HG02970 (cell line): ENCODE measurements at regions not wholly inside any gene's neighbourhood (a gene's known extent, or its start where the extent isn't known, plus 50 kb on each side); places are given as distances from the start of the nearest gene placed in this dataset.

Experiments
- ATAC-seq: cut with Tn5 transposase; IDR thresholded peaks from one replicate; pipeline ENCODE4 v1.9.1; 2021; ENCODE audit warnings: mild to moderate bottlenecking, moderate library complexity, moderate number of reproducible peaks; ENCODE audit not compliant: unreplicated experiment, low FRiP score

DNA sequence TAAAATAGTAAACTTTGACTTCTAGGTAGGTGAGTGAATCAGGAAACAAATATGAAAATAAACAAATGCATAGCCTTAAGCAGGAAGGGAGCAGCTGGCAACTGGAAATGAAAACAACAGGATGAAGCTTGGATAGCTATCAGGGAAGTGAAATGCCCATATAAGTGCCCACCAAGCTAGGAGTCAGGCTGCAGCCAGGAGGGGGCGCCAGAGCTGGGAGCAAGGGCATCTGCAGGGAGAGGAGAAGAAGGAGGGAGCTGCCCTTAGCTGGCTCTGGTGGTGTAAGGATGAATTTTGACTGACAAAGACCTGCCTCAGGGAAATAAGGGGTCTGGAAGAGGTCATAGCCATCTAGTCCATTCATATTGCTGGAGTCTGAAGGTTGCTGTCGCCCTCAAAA is 298.3 kb downstream of the TDRD15 start:
- no peak for ATAC-seq

DNA sequence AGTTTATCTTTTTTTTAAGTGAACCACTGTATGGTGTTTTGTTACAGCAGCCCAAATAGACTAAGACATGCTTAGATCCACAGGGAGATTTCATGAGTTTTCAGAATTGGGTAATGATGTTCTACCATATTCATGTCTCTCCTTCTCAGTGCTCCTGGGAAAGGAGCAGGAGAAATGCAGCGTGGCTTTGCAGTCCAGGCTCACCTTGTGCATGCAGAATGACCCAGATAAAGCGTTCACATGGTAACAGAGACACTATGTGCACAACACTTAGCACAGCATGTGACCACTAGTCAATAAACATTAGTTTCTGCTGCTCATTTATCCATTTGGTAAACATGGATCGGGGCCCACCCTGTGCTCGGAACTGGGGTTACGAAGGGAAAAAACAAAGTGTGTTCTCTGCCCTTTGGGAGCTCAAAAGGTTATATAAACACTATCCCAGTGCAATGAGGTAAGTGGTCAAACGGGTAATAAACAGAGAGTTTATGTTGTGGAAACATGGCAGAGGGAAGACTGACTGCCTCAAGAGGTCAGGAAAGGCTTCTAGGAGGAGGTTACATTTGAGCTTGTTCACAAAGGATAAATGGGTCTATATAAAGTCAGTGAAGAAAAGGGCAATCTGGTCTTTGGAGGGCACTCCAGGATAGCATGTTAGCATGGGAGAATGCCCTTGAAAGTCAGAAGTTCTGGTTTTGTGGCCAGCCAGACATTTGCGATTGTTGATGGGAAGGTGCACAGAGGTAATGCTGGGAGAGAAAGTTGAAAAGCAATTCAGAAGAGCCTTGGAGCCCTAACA is 299.2 kb downstream of the TDRD15 start:
- ATAC-seq = no peak

DNA sequence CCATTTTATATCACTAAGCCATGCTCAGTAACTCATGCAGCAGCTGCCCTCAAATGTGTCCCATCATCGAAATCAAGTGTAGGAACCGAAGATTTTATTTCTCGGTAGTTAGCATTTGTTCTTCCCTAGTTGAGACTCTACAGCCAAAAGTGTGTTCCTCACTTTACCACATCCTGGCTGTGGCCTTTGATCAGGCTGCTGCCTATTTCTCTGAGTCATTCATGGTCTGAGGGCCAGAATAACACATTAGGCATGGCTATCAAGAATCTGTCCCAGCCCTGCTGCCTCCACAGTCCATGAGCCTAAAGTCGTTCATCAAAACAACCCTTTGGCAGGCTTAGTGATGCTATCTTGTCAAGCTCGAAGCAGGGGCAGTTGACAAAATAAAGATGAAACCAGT is 300.1 kb downstream of the TDRD15 start:
- no peak for ATAC-seq

DNA sequence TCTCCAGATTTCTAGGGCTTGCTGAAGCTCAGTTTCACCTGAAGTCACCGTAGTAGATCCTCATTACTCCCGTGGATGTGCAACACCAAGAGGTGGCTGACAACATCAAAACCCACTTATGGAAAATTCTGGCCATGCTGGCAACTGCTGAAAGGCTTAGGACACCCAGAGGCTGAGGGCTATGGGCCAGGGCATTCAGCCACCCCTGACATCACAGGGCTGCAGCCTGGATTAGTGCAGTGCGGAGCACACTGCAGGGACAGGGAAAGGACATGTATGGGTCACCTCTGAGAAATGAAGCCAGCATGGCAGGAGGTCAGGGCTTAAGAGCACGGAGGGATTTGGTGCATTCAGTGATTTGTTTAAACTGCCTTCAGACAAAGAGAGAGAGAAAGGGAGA is 300.6 kb downstream of the TDRD15 start:
- no peak for ATAC-seq

DNA sequence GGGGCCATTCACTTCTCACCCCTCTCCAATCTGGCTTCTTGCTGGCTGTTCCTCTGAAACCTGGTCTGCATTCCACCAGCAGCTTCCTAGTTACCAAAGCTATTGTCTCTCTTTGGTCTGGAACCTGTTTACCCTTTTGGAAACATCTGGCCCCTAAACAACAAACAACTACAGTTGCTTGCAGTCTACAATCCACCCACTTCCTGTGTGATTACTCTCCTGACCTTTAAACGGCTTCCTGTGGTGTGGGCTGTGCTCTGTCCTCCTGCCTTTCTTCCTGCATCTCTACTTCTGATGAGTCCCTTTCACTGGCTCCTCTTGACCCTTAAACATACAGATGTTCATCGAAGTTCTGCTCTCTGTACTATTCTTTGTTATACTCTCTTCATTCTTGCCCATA is 303.8 kb downstream of the TDRD15 start:
- no peak for ATAC-seq

DNA sequence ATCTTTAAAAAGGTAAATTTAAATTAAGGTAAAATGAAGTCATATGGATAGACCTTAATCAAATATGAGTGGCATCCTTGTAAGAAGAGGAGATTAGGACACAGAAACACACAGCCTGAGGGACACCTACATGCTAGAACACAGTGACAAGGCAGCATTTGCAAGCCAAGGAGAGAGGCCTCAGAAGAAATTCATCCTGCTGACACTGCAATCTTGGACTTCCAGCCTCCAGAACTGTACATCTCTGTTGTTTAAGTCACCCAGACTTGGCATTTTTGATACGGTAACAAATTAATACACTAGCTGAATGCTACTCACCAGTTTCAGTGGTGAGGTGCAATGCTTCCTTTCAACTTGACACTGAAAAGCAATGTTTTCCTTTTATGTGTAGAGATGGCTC is 305.0 kb downstream of the TDRD15 start:
- no peak for ATAC-seq

DNA sequence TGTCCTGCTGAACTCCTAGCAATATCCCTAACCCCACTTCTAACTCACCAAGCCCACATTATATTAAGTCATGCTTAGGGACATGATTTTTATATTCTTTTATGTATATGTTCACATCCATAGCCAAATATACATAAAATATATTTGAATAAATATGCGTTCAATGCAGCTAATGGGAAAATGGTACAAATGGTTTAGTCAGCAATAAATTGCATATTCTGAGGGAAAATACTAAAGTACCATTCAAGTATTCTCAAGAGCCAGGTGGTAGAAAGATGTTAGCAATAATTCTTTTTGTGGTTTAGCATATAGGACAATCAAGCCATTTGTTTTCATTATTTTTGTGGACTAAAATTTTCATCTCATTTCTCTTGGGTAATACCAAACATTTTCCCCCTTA is 306.0 kb downstream of the TDRD15 start:
- no peak for ATAC-seq

DNA sequence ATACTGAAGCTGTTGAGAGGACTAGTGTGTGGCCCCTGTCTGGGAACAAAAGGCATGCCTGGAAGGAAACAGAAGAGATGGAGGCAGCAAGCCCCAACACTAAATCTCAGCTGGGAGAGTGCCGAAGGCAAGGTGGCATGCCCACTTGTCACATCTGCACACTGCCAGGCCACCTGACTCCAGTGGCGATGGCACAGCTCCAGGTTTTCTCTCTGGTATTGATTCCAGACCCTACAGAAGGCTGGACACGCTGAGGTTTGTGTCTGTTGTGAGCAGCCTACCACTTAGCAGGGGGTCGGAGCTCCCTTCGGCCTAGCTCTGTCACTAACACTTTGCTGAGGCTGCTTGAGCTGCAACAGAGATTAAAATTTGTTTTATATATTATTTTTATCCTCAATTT is 307.3 kb downstream of the TDRD15 start:
- no peak for ATAC-seq

DNA sequence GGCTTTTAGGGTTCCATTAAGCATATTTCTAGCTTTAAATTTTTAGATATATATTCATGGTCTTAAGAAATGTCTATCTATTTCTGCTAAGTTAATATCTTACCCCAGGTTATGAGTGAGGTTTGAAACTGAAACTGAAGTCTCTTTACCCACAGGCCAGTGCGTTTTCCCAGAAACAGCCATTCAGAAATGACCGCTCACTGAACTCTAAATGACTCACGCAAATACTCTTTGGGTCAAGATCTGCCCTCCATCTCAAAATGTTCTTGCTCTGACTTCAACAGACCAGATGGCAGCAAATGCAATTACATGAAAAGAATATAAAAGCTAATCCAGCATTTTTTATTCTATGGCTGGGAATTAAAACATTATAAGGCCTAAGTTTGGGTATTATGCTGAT is 315.2 kb downstream of the TDRD15 start:
- ATAC-seq = no peak

DNA sequence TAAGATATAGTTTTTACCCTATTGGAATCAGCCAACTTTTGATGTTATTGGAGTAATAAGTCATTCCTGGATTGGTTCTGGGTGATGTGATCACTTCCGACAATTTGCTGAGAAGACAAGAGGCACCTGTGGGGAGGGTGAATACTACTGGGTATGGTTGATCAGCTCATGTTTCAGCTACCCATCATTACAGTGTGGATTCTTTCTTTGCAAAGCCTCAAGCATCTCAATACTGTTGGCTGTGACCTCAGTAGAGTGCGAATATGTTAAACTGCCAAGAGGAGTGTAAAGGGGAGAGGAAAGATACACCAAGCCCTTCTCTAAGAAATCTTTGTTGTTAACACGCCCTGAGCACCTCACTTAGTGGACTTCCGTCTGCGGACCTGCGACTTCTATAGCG is 317.7 kb downstream of the TDRD15 start:
- ATAC-seq = no peak

DNA sequence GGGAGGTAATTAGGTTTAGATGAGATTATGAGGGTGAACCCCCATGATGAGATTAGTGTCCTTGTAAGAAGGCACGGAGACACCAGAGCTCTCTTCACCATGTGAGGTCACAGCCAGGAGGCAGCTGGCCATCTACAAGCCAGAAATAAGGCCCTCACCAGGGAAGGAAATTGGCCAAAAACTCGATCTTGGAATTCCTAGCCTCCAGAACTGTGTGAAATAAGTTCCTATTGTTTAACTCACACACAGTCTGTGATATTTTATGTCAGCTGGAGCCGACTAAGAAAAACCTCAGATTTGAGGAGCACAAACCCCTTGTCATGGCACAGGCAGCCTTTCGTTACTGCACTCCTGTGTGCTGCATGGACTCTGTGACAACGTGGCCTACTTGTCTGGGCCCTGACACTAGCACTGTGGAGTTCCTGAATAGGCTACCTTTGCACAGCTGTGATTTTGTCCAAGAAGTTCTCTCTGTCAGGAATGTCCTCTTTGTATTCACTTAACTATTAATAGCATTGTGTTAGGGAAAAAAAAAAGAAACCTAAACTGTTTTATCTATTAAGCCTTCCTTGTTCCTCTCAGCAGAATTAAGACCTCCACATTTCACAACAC is 319.8 kb downstream of the TDRD15 start:
- no peak for ATAC-seq

DNA sequence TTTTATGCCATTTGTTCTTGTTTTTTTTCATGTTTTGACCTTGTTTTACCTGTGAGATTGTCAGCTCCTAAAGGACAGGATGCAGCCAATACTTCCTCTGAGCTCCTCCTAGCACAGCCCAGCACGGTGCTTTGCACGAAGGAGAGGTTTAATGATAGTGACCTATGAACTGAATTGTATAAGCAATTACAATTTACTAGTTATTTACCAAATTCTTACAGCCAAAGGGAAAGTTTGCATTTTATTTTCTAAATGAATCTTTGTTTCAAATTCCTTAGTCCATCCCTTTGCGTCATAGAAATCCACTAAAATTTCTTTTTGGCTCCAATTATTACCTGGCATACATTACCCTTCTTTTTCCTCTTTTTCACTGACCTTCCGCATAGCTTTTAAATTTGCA is 326.1 kb downstream of the TDRD15 start:
- no peak for ATAC-seq

DNA sequence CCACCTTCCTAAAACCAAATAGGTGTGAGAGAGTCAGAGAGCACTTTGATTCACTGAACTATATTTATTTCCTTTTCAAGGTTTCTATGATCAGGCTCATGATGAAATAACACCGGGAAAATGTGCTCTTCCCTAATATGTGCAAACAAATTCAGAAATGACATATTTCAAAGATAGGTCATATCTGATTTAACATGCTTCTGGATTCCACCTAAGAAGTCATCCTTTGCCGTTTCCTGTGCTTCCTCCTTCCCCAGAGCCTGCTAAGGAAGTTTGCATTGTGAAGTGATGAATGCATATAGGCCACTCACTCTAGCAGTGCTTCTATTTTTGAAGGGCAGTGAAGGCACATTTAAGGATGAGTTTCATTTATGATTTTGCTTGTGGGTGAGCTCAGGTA is 327.6 kb downstream of the TDRD15 start:
- no peak for ATAC-seq

DNA sequence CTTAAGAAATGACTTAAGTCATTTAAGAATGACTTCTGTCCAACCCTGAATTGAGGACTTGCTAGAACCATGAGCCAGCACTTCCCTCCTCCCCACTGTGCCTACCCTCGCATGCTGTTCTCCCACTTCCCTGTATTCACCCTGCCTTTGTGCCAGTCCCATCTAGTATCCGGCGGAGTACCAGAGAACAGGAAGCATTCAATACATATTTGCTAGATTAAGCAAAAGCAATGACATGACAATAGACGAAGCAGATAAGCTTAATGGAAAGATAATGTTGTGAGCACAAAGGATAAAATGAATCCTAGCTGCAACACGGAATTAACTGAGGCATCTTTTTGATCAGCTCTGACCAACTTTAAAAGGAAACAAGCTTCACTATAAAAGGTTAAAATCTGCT is 328.5 kb downstream of the TDRD15 start:
- ATAC-seq = no peak

DNA sequence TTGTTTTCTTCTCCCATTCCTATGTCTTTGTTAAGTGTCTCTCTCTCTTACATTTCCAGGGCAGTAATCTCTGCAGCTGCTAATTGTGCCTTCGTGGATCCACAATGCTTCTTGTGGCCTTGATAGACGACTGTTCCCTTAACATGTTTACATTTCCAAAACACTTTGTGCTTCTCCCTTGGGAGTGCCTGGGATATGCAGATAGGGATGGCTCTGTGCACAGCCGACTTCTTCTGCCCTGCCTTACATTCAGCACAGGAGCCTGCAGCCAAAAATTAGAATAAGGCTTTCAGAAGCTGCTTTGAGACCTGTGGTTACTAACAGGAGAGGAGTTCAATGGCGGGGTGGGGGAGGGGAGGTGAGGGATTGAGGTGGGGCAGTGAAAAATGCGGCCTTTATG is 328.9 kb downstream of the TDRD15 start:
- ATAC-seq = no peak

DNA sequence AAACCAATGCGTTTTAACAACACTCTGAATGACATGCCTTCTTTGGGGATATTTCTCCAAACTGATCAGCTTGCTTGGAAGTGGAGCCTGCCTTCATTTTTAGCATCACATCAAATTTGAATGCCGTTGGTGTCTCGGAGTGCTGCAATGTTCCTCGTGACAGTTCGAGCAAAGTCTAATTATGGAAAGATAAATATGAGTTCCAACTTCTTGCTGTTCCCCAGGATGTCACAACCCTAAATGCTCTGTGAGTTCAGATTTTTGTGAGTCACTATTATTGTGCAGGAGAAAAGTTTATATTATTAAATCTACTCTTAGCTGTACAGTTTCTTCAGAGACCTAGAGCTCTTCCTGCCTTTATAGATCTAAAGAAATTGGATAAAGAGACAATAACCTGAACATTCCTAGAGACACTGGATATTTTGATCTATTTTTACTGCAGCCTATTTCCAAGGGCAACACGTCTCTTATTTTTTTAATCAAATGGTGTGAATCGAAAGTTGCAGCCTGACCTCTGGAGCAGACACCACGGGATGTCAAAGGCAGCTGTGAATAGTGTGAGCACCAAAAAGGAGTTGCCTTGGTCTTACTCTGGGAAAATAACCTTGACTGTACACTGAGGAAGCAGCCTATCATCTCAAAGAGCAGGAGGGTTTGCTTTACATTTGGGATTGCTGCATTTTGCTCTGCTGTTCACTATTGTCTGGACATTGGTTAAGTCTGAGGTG is 330.1 kb downstream of the TDRD15 start:
- ATAC-seq = no peak

DNA sequence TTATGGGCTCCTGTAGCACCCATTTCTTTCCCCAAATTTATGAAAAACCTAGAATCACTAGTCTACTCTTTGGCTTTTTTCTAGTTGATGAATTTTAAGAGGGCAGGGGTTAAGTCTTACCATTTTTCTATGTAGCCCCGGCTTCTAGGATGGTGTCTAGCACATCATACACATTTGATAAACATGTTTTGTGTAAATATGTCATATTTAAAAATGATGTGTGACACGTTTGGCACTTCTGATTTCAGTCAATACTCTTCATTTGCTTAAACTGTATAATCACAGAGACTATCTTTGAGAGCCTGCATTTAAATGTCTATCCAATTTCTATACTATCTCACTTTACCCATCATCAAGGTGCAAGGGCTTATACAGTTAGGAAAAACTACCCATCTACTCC is 331.1 kb downstream of the TDRD15 start:
- no peak for ATAC-seq

DNA sequence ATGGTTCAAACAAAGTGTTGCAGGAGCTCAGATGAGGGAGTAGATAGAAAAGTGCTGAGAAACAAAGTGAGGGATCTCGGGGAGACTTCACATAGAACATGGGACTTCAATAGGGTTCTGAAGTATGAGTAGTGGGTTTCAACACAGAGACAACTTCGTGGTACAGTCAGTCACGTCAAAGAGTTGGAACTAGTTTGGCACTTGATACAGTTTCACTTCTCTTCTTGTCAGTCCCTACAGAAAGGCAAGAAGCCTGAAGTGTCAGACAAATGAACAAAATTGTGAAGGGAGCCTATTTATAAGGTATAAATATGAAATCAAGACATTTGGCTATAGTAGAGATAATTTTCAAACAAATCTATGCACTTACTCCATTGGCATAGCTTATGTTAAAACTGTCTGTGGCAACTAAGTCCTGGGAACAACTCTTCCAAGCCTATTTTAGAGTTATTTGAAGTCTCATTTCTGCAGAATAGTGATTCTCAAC is 338.0 kb downstream of the TDRD15 start:
- no peak for ATAC-seq

DNA sequence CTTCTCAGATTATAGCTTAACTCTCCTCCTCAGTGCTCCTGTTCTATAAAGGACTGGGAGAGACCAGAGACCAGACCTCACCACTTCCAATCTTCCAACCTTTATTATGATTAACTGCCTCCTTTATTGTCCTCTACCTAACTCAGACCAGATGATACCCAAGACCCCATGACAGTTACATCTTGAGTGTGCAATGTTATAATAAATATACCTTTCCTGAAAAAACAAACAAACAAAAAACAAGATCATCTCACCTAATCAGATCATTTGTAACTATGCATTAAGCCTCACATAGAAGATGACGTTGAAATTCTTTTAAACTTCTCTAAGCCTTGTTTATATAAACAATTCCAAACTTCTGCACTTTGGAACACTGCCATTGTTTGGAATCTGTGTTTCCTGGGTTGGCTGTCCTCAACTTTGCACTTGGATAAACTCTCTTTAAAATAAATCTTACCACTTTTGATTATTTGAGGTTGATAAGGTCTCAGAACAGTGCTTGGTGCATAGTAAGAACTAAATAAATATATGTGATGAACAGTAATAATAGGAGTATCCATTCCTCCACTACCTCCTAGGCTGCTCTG is 342.7 kb downstream of the TDRD15 start:
- no peak for ATAC-seq

DNA sequence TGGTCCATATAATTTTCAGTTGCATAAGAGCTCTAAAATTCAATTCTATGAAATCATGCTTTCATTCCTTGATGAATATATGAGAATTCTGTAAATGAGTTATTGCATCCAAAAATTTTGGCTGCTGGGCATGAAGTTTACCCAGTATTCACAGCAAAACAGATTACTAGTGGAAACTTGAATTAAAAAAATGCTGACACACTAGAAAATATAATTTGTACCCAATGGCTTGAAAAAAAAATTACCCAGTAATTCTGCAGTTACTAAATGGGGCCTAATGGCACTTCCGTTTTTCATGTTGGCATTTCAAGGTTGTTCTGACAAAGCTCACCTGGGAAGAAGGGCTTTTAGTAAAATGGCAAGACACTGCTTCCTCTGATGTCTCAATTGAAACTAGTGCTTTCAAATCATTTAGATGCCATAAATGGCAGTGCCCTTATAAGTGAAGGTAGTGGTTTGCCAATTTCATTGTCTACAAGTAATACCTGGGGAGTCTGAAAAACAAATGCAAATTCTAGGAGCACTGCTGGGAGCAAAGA is 343.6 kb downstream of the TDRD15 start:
- no peak for ATAC-seq

DNA sequence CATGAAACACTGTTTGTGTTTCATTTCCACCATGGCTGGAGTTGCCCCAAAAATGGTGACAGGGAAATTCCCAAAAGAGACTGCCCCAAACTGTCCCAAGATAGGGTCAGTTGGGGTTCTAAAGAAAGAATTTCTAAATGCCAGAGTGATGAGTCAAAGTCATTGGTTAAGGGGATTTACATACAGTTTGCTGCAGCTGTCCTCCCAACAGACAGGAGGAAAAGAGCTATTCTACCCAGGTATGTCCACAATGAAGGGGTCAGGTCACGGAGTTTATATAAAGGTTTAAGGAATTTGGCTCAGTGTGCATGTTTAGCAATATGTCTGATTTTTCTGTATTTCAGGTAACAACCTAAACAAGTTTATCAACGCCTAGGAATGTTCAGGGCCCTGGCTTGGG is 344.1 kb downstream of the TDRD15 start:
- ATAC-seq = no peak
